Trophoblast cell (in vitro differentiated cells and primary cell): ENCODE measurements at regions not wholly inside any gene's neighbourhood (a gene's known extent, or its start where the extent isn't known, plus 50 kb on each side); places are given as distances from the start of the nearest gene placed in this dataset.

Experiments used
- DNase-seq, 2 donors: peaks; one replicate each; pipeline ENCODE4 v3.0.0-alpha.2; 2016
- H2AFZ ChIP-seq: 2 replicates; pipeline ENCODE4 v1.6.1; 2013; ENCODE audit warnings: low read length, moderate library complexity, mild to moderate bottlenecking; ENCODE audit not compliant: insufficient read depth, poor library complexity
- H2AK5ac ChIP-seq: 2 replicates; pipeline ENCODE4 v1.6.1; 2013; ENCODE audit warnings: mild to moderate bottlenecking, low read length
- H2BK120ac ChIP-seq: 2 replicates; pipeline ENCODE4 v1.6.1; 2013; ENCODE audit warnings: low read length, mild to moderate bottlenecking, moderate library complexity; ENCODE audit not compliant: insufficient read depth, poor library complexity
- H2BK12ac ChIP-seq: 2 replicates; pipeline ENCODE4 v1.6.1; 2013; ENCODE audit warnings: mild to moderate bottlenecking, low read length, moderate library complexity
- H2BK5ac ChIP-seq: 2 replicates; pipeline ENCODE4 v1.6.1; 2013; ENCODE audit warnings: low read length, low read depth, moderate library complexity, mild to moderate bottlenecking; ENCODE audit not compliant: poor library complexity
- H3K14ac ChIP-seq: 2 replicates; pipeline ENCODE4 v1.6.1; 2013; ENCODE audit warnings: mild to moderate bottlenecking, low read length
- H3K18ac ChIP-seq: 2 replicates; pipeline ENCODE4 v1.6.1; 2013; ENCODE audit warnings: mild to moderate bottlenecking, low read length
- H3K23ac ChIP-seq: 2 replicates; pipeline ENCODE4 v1.6.1; 2013; ENCODE audit warnings: low read length
- H3K27ac ChIP-seq: 2 replicates; pipeline ENCODE4 v1.5.1; 2013; ENCODE audit warnings: low read depth, mild to moderate bottlenecking, inconsistent platforms, low read length, moderate library complexity
- H3K27me3 ChIP-seq: 2 replicates; pipeline ENCODE4 v1.6.1; 2013; ENCODE audit warnings: inconsistent platforms, mild to moderate bottlenecking, low read length, moderate library complexity; ENCODE audit not compliant: insufficient read depth
- H3K36me3 ChIP-seq, 2 experiments: 1 replicate in 1 of 2; 2 replicates in 1 of 2; pipeline ENCODE4 v1.6.1; 2013; ENCODE audit warnings: low read length in 2 of 2, mild to moderate bottlenecking in 2 of 2, moderate library complexity in 1 of 2; ENCODE audit not compliant: insufficient read depth in 2 of 2, control insufficient read depth in 1 of 2
- H3K4ac ChIP-seq: 2 replicates; pipeline ENCODE4 v1.6.1; 2013; ENCODE audit warnings: low read depth, mild to moderate bottlenecking, low read length, moderate library complexity
- H3K4me1 ChIP-seq, 2 experiments: 1 replicate in 1 of 2; 2 replicates in 1 of 2; pipeline ENCODE4 v1.6.1; 2013; ENCODE audit warnings: low read length in 2 of 2, mild to moderate bottlenecking in 2 of 2, moderate library complexity in 1 of 2; ENCODE audit not compliant: insufficient read depth in 2 of 2, control insufficient read depth in 1 of 2
- H3K4me2 ChIP-seq: 2 replicates; pipeline ENCODE4 v1.6.1; 2013; ENCODE audit warnings: inconsistent platforms, mild to moderate bottlenecking, low read length, moderate library complexity
- H3K4me3 ChIP-seq: 2 replicates; pipeline ENCODE4 v1.5.1; 2013; ENCODE audit warnings: mild to moderate bottlenecking, low read depth, low read length, inconsistent platforms
- H3K79me1 ChIP-seq: one replicate; pipeline ENCODE4 v1.6.1; 2013; ENCODE audit warnings: low read length
- H3K79me2 ChIP-seq: 2 replicates; pipeline ENCODE4 v1.6.1; 2013; ENCODE audit warnings: low read length, mild to moderate bottlenecking; ENCODE audit not compliant: control insufficient read depth, insufficient read depth, poor library complexity
- H3K9ac ChIP-seq: 2 replicates; pipeline ENCODE4 v1.6.1; 2013; ENCODE audit warnings: mild to moderate bottlenecking, low read length
- H3K9me3 ChIP-seq: 2 replicates; pipeline ENCODE4 v1.6.1; 2013; ENCODE audit warnings: low read depth, mild to moderate bottlenecking, control low read depth, inconsistent platforms, low read length; ENCODE audit not compliant: insufficient read depth
- H4K12ac ChIP-seq: 2 replicates; pipeline ENCODE4 v1.6.1; 2013; ENCODE audit warnings: low read depth, mild to moderate bottlenecking, low read length, moderate library complexity
- H4K8ac ChIP-seq: 2 replicates; pipeline ENCODE4 v1.6.1; 2013; ENCODE audit warnings: low read depth, mild to moderate bottlenecking, low read length, moderate library complexity
- H4K91ac ChIP-seq: one replicate; pipeline ENCODE4 v1.6.1; 2013; ENCODE audit warnings: low read depth, mild to moderate bottlenecking, low read length, moderate library complexity
- WGBS: extraction: QIAGEN DNeasy Blood & Tissue Kit; methylation state at CpG from one replicate; pipeline ENCODE4 v1.1.7; 2013; ENCODE audit warnings: missing lambda C conversion rate; ENCODE audit not compliant: insufficient read length, insufficient coverage; ENCODE audit errors: extremely low coverage; 5-methylcytosine and 5-hydroxymethylcytosine counted together

GRCh38 chr4:111178231-111178630, 555.4 kb upstream of the PITX2 start:
- Histone ChIP-seq H3K9ac (no peak overlapping the region), H3K14ac (no peak overlapping the region), H4K91ac (no peak overlapping the region), H3K27me3 (no peaks in the 10 kb centered on the region), H2BK120ac (no peak overlapping the region), H3K4me1 (no peaks in the 10 kb centered on the region), H2AK5ac (no peak overlapping the region), H3K4me3 (no peak overlapping the region), H3K23ac (no peak overlapping the region), H3K18ac (no peak overlapping the region), H3K4ac (no peak overlapping the region), H4K8ac (no peak overlapping the region), H3K79me1 (no peaks in the 10 kb centered on the region), H2BK5ac (no peak overlapping the region), H2AFZ (no peak overlapping the region), H2BK12ac (no peak overlapping the region), H4K12ac (no peak overlapping the region), H3K9me3 (peaks cover 5% of the 10 kb centered on the region), H3K4me2 (no peak overlapping the region), H3K79me2 (no peaks in the 10 kb centered on the region), H3K36me3 (no peaks in the 10 kb centered on the region), H3K27ac (no peak overlapping the region)
- no peak for DNase-seq

GRCh38 chr4:111187108-111187507, 564.2 kb upstream of the PITX2 start:
- H3K27ac ChIP-seq = no peak overlapping the region
- H3K18ac ChIP-seq = no peak overlapping the region
- no peak overlapping the region for H2BK120ac ChIP-seq
- no peaks in the 10 kb centered on the region for H3K4me1 ChIP-seq
- no peak overlapping the region for H2AFZ ChIP-seq
- DNase-seq = peak in 1 of 2 donors; percentile 42
- no peak overlapping the region for H3K23ac ChIP-seq
- no peak overlapping the region for H2BK5ac ChIP-seq
- no peaks in the 10 kb centered on the region for H3K27me3 ChIP-seq
- no peak overlapping the region for H4K91ac ChIP-seq
- H3K4me3 ChIP-seq = no peak overlapping the region
- peaks cover 5% of the 10 kb centered on the region for H3K9me3 ChIP-seq
- H3K4me2 ChIP-seq = no peak overlapping the region
- H2AK5ac ChIP-seq = no peak overlapping the region
- no peak overlapping the region for H3K9ac ChIP-seq
- no peak overlapping the region for H4K12ac ChIP-seq
- no peak overlapping the region for H4K8ac ChIP-seq
- no peak overlapping the region for H2BK12ac ChIP-seq
- H3K4ac ChIP-seq = no peak overlapping the region
- no peaks in the 10 kb centered on the region for H3K79me2 ChIP-seq
- H3K36me3 ChIP-seq = no peaks in the 10 kb centered on the region
- H3K79me1 ChIP-seq = no peaks in the 10 kb centered on the region
- no peak overlapping the region for H3K14ac ChIP-seq
- WGBS = no CpG with 5 or more reads among the region's 2 CpGs

- no peak overlapping the region for H2AK5ac ChIP-seq
- no peaks in the 10 kb centered on the region for H3K36me3 ChIP-seq
- H3K9me3 ChIP-seq = no peaks in the 10 kb centered on the region
- H3K4me3 ChIP-seq = no peak overlapping the region
- no peaks in the 10 kb centered on the region for H3K4me1 ChIP-seq
- H3K4ac ChIP-seq = no peak overlapping the region
- no peak overlapping the region for H4K12ac ChIP-seq
- WGBS = no CpG with 5 or more reads among the region's 1 CpG
- H2AFZ ChIP-seq = no peak overlapping the region
- H3K23ac ChIP-seq = no peak overlapping the region
- H4K8ac ChIP-seq = no peak overlapping the region
- H3K27ac ChIP-seq = no peak overlapping the region
- no peak overlapping the region for H3K14ac ChIP-seq
- no peak overlapping the region for H3K18ac ChIP-seq
- H4K91ac ChIP-seq = no peak overlapping the region
- H3K9ac ChIP-seq = no peak overlapping the region
- H3K4me2 ChIP-seq = no peak overlapping the region
- H2BK5ac ChIP-seq = no peak overlapping the region
- no peaks in the 10 kb centered on the region for H3K27me3 ChIP-seq
- no peak overlapping the region for H2BK120ac ChIP-seq
- no peaks in the 10 kb centered on the region for H3K79me2 ChIP-seq
- no peak overlapping the region for H2BK12ac ChIP-seq
- no peaks in the 10 kb centered on the region for H3K79me1 ChIP-seq
- DNase-seq = no peak
Observed at GRCh38 chr4:111198446-111198845, 575.6 kb upstream of the PITX2 start.

- Histone ChIP-seq H4K91ac (no peak overlapping the region), H3K23ac (no peak overlapping the region), H3K27me3 (no peaks in the 10 kb centered on the region), H3K14ac (no peak overlapping the region), H2AFZ (no peak overlapping the region), H2AK5ac (no peak overlapping the region), H4K8ac (no peak overlapping the region), H3K27ac (no peak overlapping the region), H3K4me2 (no peak overlapping the region), H3K4me3 (no peak overlapping the region), H4K12ac (no peak overlapping the region), H3K4ac (no peak overlapping the region), H3K18ac (no peak overlapping the region), H3K79me1 (no peaks in the 10 kb centered on the region), H3K9ac (no peak overlapping the region), H2BK120ac (no peak overlapping the region), H2BK5ac (no peak overlapping the region), H3K79me2 (no peaks in the 10 kb centered on the region), H3K36me3 (no peaks in the 10 kb centered on the region), H3K9me3 (no peaks in the 10 kb centered on the region), H2BK12ac (no peak overlapping the region), H3K4me1 (peaks cover 0 to 4% of the 10 kb centered on the region in 2 experiments)
- no CpG with 5 or more reads among the region's 4 CpGs for WGBS
- no peak for DNase-seq
Observed at GRCh38 chr4:111204797-111205196, 581.9 kb upstream of the PITX2 start.
